IPS DF 19.7 (cell line): ENCODE measurements at regions not wholly inside any gene's neighbourhood (a gene's known extent, or its start where the extent isn't known, plus 50 kb on each side); places are given as distances from the start of the nearest gene placed in this dataset.
"Not testable (repeated sequence)": the region's sequence is repeated elsewhere in the genome, so short reads cannot be mapped to it uniquely, and the experiment has no call there.

Experiments used
- DNase-seq: peaks from one replicate; pipeline ENCODE4 v3.0.0-alpha.2; 2013; ENCODE audit warnings: low read depth, low spot score

DNA sequence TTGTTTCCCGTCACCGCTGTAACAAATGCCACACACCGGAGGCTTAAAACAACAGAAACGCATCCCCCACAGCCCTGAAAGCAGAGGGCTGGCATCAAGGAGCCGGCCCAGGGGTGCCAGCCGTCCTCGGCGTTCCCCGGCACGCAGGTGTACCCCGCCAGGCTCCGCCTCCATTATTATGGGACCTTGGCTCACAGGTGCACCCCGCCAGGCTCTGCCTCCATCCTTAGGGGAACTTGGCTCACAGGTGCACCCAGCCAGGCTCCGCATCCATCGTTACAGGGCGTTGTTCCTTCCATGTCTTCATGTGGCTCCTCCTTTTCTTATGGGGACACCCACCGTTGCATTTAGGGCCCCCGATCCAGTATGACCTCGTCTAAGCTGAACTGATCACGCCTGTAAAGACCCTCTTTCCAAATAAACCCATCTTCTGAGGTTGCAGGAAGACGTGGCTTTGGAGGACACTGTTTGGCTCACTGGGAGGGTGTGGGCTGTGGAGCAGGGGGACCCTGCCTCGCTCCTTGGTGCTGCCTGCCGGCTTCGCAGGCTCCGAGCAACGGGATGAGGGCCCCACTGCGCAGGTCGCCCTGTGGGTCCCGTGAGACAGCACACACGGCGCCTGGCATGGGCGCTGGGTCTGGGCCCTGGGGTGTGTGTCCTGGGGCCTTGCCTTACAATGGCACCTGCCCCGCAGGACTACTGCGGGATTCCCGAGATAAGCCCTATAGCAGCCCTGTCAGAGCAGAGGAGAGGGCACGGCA lies 154.9 kb upstream of the ZNF469 start:
- not testable (repeated sequence) for DNase-seq

DNA sequence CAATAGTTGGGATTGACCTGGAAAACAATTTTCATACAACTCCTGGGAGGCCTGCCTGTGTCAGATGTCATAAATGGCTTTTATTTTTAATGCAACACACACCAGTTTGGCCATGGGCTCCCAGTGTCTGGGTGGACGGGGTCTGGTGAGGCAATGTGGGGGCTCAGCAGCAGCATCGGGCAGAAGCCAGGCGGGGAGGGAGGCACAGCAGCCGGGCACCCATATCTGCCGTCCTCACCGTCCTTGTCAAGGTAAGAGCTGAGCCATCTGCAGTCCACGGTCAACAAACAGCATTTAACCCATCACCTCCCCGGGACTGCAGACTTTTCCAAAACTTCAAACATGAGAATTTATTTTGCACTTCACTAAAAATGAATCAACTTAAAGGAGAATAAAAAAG lies 154.0 kb upstream of the ZNF469 start:
- DNase-seq, result not testable (repeated sequence)

DNA sequence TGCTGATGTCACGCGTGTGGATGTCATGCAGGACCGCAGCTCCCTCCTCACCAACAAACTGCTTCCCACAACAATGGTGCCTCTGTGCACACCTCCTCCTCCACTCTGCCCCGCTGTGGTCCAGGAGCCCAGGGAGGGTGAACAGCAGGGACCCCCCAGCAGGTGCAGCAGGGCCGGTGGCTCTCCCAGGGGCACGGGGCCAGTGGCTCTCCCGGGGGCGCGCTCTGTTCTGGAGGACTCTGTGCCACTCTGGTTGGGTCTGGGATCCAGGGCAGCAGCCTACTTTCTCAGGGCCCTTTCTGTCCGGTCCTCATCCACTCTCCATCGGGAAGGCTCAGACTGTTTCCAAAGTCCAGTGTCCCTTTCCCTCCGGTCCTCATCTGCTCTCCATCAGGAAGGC lies 153.0 kb upstream of the ZNF469 start:
- not testable (repeated sequence) for DNase-seq

DNA sequence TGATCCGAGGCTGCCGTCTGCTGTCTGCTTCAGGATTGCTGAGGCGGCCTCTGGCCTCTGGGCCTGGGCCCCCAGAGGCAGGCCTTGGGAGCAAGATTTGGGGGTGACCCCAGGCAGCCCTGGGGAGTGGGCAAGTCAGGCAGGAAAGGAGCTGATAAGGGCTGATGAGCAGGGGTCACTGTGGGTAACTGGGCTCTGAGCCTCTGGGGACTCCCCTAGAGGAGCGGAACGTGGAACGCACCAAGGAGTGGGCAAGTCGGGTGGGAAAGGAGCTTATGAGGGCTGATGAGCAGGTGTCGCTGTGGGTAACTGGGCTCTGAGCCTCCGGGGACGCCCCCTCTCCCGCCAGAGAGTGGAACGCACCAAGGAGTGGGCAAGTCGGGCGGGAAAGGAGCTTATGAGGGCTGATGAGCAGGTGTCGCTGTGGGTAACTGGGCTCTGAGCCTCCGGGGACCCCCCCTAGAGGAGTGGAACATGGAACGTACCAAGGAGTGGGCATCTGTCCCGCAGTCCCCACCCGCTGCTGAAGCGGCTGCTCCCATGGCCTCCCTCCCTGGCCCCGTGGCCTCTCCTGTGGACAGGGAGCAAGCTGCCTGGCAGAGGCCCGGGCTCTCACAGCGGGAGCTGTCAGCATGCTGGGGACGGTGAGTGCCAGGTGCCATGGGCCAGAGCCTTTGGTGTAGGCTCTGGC lies 152.3 kb upstream of the ZNF469 start:
- DNase-seq, result not testable (repeated sequence)

DNA sequence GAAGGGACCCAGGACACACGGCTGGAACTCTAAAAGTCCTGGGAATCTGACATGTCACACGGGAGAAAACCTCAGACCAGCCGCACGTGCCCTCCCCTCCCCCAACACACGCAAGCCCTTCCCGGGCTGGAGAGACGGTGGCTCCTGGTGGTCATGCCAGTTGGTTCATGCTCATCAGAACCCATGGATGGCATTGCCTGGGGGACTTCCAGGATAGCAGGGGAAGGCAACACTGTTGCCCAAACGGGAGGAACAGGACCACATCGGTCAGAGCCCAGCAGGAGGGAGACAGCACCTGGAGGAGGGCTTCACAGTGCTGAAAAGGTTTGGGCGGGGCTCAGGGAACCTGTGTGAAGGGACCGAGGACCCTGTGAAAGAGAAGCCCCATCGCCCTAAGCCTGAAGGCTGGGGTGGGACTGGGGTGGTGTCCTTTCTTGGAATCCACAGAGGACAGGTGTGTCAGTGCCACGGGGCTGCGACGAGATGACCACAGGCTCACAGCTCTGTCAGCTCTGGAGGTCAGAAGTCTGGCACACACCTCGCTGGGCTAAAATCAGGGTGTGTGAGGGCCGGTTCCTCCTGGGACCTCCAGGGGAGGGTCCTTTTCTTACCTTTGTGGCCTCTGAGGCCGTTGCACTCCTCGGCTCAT lies 151.7 kb upstream of the ZNF469 start:
- DNase-seq, result not testable (repeated sequence)

DNA sequence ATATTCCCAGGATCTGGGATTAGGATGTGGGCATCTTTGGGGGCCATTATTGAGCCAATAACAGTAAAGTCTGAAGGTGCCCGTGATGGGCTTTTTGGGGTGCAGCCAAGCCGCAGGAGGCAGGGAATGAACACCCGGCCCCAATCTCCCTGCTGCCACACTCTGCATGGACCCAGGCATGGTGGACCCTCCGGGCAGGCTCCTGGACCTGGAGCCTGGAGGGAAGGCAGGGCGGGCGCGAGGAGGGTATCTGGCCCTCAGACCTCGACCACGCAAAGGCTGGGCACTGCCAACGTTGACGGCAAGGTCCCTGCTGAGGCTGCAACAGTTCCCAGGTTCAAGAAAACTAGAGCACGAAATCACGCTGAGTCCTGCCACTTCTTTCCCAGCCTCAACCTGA lies 150.9 kb upstream of the ZNF469 start:
- not testable (repeated sequence) for DNase-seq

DNA sequence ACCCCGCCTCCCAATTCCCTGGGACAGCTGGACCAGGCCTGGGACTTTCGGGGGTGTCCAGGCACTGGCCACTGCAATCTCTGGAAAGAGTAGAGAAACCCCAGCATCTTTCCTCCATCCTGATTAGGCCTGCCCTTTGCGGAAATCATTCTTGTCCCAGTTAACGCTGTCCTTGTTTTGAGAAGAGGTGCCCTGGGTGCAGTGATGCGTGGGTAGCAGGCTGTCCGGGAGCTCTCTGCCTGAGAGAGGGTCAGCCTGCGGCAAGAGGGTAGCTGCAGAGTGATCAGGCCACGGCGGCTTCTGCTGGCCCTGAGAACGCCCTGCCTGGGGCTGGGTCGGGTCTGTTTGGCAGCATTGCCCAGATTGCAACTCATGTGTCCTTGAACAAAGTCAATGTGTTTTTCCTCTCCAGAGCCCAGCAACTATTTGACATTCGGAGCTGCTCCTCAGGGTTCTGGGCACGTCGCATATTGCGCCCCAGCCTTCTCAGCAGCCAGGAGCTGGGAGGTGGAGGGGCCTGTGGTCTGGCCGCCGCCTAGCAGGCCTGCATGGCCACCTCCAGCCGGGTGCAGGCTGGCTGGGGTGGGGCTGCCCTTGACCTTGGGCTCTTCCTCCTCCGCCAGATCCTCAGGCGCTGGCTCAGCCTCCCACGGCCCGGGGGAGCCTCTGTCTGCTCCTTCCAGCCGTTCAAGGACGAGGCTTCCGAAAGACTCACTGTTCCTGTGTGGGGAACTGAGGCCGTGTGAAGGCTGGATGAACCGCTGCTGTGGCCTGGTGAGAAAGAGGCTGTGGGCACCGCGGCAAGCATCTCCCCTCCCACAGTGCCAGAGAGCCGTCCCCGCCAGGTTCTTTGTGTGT lies 150.1 kb upstream of the ZNF469 start:
- DNase-seq, result not testable (repeated sequence)

DNA sequence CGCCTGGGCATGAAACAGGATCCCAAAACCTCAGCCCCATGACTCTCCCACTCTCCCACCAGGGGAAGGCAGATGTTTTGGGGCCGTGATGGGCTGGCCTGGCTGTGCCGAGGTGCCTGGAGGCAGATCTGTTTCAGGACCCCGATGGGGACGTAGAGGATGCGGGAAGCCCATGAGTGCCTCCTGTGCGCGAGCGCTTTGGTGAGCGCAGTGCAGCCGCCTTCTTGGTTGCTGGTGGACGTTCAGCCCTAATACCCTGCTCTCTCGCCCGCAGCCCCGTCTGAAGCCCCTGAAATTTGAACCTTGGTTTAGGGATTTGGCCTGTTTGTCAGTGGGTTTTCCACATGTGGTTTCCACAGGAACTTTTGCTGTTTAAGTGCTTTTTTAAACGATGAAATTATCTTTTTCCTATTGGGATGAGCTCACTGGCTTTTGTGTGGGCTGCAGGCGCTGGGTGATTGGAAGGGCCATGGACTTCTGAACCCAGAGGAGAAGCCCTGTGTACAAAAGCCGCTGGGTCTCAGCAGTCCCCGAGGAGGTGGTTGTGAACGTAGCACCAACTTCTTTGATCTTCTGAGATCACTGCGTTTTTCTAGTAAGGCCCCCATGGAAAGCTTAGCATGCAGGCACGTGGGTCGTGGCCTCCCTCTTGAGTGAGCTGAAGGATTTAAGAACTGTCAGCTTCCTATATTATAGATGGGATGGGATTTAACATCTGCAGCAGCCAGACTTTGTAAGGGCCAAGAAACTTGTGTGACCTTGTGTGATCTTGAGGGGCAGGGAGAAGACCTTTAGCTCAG lies 148.9 kb upstream of the ZNF469 start:
- not testable (repeated sequence) for DNase-seq

DNA sequence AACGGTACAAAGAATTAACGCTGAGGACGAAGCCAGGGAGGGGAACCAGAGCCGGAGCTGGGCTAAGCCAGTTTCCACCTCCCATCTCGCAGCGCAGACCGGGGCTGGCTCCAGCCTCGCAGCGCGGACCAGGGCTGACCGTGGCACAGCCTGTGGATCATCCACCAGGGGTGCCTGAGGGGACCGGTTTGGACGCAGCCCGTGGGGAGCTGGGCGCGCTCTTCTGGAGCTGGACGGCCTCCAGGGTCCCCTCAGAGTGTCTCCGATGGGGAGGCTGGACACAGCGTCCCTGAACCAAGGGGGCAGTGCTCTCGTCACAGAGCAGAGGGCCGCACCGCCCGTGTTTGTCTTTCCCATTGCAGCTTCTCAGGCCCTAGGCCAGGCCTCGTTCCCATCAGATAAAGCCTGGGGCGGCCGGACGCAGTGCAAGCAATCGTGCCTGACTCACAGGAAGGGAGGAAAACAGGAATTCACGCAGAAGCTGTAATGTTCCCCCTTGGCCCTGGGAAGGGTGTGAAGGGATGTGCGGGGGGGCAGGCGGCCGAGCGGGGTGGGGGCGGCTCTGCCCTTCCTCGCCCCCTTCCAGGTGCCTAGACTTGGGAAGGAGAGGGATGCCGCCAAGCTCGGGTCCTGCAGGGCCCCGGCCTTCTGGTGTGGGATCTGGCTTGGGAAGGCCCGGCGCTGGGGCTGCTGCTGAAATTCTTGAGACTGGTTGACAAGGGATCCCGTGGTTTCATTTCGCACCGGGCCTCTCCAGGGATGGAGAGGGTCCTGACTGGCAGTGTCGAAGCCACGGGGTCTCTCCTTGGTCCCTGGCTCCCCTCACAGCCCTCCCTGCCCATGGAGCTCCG lies 148.1 kb upstream of the ZNF469 start:
- DNase-seq, result not testable (repeated sequence)

DNA sequence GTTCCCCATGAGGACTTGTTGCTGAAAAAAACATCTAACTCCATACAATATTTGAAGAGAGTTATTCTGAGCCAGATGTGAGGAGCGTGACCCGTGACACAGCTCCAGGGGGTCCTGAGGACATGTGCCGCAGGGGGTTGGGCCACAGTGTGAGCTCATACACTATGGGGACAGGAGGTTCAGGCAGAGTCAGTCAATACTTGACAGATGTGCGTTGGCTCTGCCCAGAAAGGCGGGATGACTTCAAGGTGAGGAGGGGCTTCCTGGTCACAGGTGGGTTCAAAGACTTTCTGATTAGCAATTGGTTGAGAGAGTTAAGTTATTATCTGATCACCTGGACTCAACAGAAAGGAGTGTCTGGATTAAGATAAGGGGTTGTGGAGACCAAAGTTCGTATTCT lies 147.1 kb upstream of the ZNF469 start:
- DNase-seq, result not testable (repeated sequence)

DNA sequence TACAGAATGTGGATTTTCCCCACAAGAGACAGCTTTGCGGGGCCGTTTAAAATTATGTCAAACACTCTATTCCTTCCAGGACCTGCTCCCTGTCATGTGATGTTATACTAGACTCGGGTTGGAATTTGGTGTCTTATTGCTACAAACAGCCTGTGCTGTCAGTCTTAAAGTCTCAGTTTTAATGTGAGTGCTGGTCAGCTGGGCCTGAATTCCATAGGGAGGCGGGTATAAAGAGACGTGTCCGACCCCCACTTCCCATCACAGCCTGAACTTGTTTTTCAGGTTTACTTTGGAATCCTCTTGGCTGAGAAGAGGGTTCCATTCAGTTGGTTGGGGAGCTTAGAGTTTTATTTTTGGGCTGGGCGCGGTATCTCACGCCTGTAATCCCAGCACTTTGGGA lies 146.5 kb upstream of the ZNF469 start:
- not testable (repeated sequence) for DNase-seq

DNA sequence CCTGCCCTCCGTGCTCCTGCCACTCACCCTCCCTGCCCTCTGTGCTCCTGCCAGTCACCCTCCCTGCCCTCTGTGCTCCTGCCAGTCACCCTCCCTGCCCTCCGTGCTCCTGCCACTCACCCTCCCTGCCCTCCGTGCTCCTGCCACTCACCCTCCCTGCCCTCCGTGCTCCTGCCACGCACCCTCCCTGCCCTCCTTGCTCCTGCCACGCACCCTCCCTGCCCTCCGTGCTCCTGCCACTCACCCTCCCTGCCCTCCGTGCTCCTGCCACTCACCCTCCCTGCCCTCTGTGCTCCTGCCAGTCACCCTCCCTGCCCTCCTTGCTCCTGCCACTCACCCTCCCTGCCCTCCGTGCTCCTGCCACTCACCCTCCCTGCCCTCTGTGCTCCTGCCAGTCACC lies 145.4 kb upstream of the ZNF469 start:
- not testable (repeated sequence) for DNase-seq

DNA sequence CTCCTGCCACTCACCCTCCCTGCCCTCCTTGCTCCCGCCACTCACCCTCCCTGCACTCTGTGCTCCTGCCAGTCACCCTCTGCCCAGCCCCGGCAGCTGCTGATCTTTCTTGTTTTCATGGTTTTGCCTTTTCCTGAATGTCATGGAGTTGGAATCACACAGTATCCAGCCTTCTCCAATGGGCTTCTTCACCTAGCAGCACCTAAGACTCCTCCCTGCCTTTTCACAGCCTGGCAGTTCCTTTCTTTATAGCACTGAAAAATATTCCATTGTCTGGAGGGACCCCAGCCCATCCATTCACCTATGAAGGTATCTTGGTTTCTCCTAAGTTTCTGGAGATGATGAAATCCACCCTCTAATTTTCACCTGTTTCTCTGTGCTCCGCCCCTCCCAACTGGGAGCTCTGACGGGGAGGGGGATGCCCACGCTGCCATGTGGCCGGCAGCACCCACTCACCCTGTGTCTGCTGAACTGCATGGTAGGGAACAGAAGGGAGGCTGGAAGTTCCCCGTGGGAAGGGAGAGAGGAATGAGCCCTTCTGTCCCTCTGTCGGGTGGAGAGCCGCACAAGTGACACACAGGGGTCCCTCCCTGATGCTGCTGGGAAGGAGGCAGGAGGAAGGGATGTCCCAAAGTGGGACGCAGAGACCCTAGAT lies 144.9 kb upstream of the ZNF469 start:
- not testable (repeated sequence) for DNase-seq

DNA sequence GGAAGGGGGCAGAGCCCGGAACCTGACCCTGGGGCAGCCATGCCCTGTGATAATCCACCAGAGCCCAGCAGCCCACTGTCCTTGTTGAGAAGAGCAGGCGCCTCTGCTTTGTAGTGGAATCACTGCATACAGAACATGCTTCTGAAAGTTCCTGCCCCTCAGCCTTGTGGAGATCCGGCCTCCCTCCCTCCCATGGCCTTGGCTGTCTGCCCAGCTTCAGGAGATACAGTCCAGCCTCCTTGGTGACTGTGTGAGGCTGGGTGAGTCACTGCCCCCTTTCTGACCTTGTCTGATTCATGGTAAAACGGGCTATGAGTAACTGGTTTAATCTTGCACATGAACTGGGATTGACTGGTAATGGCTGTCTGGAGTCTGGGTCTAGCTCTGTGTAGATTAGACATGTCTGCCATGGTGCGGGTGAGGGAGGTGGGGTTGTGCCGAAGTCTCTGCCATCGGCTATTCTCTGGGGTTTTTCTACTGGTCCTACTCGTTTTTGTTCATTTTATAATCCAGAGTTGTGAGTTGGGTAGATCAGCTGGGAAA lies 144.0 kb upstream of the ZNF469 start:
- not testable (repeated sequence) for DNase-seq

DNA sequence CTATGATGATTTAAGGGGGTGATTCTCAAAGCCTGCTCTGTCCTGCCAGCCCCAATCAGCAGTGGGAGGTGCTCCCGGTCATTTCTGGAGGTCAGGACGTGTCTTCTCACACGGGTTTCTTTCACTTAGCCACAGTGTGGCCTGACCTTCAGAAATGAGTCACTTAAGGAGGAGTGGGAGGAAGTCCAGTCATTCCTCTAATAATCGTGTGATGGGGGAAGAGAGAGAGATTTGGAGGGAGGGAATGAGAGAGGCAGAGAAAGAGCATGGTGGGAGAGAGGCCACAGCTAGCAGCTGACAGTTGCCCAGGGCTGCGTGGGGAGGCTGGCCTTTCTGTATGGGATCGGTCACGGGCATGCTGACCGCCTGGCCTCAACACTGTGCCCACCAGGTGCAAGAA lies 142.6 kb upstream of the ZNF469 start:
- DNase-seq, result not testable (repeated sequence)

DNA sequence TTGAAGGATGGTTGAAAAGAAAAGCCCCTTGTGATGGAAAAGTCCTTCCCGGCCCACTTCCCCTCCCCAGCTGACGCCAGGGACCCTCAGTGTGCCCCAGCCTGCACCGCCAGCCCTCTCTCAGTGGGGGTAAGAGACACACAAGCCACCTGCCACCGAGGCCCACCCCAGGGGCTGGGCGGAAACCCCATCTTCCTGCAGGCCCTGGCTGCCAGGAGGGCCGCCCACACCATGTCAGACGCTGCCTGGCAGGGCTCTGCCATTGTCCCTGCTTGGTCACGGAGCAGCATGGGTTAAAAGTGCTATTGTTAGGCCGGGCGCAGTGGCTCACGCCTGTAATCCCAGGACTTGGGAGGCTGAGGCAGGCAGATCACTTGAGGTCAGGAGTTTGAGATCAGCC lies 142.0 kb upstream of the ZNF469 start:
- not testable (repeated sequence) for DNase-seq

DNA sequence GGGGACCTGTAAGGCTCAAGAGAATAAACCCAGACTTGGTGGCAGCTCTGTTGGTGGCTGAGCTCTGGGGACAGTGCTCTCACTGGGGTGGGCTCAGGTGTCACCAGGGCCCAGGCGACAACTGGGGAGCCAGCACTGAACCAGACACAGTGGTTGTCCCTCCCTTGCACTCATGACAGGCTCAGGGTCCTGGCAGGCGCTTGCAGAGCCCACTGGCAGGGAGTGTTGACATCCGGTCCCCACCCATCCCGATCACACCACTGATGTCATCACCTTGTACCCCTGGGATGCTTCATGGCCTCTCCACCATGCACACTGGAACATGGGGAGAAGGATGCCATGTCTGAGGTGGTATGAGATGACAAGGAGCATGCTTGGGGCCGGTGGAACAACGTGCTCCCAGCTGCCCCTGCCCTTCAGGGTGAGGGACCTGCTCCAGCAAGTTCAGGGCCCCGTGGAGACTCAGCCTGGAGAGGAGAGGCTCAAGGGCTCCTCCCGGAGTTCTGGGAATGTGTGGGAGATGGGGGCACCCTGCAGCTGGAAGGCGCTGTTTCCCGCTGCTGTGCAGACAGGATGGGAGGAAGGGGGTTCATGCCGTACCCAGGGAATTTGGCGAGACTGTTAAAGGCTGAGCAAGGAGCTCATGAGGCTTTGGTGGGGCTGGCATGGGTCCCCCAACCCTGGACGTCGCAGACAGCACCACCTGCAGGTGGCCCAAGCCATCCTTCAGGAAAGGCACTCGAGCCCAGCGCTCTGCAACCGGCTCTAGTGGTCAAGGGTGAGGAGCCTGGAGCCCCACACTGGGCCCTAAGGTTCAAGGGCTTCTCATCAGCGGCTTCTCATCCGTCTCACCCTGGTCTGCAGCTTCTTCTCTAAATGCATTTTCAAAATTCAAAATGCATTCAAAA lies 141.1 kb upstream of the ZNF469 start:
- not testable (repeated sequence) for DNase-seq
